NCI-H446 (cell line): ENCODE measurements at regions not wholly inside any gene's neighbourhood (a gene's known extent, or its start where the extent isn't known, plus 50 kb on each side); places are given as distances from the start of the nearest gene placed in this dataset.

Source experiments
- DNase-seq, 2 experiments: peaks; one replicate each; lab custom pipeline; 2025; lab: John Stamatoyannopoulos, UW

DNA sequence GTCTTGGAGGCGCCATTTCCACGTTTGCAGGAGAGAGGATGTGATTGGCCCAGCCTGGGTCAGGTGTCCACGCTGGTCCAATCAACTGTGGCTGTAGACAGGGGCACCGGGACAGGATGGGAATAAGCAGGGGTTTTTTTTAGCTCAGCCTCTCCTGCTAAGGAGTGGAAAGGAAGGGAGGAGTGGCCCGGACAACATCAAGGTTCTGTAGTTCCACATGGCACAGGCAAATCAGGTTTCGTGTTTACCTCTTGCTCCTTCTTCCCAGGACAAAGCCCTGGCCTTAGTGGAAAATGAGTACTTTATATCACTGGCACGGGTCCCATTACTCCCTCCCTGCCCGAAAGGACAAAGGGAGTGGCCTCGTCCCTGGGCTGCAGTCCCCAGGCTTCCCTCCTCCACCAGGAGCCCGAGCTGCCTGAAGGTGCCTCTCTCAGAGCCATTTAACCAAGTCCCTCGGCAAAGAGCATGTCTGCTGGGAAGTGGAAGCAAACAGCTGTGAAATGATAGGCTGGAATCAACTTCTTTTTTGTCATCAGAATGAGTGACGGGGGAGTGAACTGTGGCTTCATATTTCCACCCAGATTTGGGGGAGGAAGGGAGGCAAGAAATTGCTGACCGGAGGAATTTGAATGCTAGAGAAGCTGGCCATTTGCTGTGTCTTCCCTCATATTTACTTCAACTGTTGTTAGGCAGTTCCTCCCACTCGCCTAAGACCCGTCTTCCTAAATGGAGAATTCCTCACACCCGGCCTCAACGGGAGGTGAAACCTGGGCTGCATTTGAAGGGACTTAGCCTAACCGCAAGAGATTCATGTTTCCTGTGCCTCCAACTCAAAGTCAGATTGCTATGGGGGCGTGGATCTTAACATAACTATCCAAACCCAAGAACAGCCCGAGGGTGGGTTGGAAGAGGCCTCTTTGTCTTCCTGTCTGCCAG, 84.9 kb upstream of the SLC44A3 start:
- DNase-seq = no peak

DNA sequence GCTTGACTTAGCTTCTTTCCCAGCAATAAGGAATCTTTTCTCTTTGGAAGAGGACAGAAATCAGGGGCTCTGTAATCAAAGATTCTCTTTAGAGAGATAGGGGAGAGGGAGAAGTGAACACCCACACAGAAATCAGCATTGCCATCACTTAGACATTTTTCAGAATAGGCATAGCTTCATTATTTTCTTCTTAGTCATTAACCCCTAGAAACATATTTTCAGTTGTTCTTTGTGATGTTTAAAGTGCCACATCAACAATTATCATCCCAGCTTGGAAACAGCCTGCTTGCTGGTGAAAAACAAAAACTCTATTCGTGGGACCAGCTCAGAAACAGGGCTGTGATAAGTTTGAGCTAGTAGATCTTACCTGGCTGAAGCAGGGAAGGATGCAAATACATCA, 88.3 kb upstream of the SLC44A3 start:
- no peak for DNase-seq

DNA sequence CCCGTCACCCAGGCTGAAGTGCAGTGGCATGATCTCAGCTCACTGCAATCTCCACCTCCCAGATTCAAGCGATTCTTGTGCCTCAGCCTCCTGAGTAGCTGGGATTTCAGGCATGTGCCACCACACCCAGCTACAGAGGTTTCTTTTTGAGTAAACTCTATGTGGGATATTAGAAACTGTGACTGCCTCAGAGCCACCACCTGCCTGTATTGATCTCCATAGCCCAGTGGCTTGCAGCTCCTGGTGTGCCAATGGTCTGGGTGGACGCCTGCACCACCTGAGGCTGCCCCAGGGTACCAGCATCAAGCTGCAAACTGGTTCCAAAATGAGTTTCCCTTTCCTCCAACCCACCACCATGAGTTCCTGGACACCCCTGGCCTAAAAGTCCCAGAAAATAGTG, 89.7 kb upstream of the SLC44A3 start:
- DNase-seq = no peak

- DNase-seq = no peak
Measured at GRCh38 chr1:94729267-94729666, 90.9 kb upstream of the SLC44A3 start.

- DNase-seq = no peak
Measured at GRCh38 chr1:94727846-94728715, 92.1 kb upstream of the SLC44A3 start.

DNA sequence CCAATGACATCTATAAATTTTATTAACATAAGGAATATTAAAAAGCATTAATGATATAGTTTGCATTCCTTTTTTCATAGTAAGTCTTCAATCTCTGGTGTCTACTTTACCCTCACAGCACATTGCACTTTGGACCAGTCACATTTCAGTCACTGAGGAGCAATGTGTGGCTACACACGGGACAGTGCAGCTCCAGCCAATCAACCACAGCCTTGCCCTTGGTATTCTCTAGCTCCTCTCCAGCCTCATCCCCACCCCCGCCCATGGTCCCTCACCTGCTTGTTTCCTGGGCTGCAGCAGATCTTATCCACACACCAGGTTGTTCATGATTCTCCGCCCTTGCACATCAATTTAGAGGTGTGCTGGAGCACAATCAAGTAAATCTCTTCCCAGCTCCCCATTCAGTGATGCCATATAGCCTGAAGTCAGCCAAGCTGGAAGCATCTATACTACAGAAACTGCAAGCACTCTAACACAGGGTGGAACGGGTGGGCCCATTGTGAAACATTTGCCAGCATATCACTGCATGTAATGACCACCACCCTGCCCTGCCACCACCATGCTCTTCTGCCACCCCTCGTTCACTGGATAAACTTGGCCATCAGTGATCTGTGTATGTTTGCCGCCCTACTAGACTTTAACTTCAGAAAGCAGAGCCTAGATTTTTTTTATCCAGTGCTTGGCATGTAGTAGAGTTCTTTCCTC, 93.0 kb upstream of the SLC44A3 start:
- no peak for DNase-seq

DNA sequence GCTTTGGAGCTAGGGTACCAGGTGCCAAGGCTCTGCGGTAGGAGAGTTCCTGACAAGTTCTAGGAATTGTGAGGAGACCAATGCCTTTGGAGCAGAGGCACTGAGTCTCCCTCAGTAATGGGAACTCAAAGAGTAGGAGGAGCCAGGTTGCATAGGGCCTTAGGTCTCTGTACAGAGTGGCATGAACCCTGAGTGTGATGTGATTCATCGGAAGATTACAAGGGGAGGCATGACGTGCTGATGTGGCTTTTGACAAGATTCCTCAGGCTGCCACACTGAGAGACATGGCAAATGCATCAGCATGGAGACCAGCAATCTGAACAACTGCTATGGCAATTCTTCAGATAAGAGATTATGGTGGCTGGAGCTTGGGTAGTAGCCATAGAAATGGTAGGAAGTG, 94.6 kb upstream of the SLC44A3 start:
- DNase-seq = no peak

- no peak for DNase-seq
Measured at GRCh38 chr1:94723894-94724293, 96.3 kb upstream of the SLC44A3 start.

DNA sequence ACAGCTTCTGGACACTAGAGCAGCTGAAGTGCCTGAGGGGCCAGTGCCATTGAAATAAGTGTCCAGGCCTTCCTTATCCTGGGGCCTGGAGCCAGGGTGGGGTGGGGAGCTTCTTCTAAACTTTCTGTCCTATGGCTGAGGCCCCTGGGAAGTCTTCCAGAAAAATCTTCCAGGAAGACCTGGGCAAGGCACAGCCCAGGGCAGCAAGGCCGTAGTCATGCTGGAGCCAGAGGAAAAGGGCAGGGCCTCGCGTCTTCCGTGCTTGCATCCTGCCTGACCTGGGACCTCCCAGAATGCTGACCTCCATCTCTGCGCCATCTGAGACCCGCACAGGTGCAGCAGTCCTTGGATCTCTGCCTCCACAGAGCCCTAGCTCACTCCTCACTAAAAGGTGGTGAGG, 96.7 kb upstream of the SLC44A3 start:
- no peak for DNase-seq

DNA sequence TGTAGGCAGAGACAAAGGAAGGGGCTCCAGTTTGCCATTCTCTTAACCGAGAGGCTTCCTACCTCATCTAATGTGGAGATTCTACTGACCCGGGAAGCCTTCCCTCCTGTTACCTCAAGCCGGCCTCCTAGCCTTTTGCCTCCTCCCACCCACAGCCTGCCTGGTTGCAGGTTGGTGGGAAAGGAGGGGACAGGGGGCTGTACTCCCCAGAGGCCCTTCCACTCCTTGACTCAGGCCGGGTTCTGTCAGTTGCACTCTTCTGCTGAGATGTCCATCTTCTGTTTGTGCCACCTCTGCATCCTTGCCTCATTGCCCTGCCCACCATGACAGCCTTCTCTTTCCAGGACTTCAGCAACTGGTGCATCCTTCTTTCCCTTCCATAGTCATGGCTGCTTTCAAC, 98.0 kb upstream of the SLC44A3 start:
- DNase-seq = no peak

DNA sequence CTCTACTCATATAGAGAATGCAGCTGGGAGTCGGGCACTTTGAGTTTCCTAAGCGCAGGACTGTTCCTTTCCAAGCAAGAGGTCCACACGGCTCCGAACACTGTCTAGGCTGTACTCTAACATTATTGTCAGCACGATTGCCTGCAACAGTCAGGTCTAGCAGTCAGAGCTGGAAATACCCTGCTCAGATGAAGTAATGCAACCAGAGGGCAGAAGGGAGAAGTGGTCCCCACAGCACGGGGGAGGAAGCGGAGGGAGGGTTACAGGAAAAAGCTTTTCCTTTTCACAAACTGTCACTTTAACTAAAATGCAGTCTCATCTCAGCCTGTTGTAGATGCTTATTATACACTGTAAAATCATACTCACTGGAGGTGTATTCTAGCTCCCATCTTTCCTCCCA, 98.9 kb upstream of the SLC44A3 start:
- no peak for DNase-seq

DNA sequence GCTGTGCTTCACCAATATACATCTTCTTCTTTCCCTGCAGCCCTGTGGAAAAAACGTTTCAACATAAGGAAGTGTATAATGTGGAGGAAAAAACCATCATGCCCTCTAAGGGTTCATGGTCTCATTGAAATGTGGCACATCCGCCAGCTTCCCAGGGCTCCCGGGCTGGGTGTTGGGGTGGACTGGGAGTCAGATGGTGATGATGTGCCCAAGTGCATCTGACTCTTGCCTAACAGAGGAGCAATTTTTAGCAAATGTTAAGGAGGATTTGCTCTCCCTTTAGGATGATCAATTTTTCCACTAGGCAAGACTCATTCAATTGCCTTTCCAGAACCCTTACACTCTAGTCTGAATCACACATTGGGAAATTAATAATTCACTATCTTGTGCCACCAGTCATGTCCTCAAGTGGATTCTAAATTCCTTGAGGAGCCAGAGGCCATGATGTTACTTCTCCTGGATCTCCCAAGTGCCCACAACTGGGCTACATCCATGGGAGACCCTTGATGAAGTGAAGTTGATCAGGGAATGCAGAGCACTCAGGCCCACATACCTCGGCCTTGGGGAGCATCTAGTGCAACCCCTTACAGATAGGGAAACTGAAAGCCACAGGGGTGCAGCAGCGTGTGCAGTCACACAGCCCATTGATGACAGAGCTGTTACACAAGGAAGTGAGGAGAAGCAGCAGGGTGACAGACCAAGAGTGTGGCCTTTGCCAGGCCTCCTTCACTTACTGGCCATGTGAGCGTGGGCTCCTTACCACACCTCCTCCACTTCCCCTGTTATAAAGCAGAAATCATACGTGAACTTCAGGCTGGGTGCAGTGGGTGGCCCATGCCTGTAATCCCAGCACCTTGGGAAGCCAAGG, 100.0 kb upstream of the SLC44A3 start:
- no peak for DNase-seq

DNA sequence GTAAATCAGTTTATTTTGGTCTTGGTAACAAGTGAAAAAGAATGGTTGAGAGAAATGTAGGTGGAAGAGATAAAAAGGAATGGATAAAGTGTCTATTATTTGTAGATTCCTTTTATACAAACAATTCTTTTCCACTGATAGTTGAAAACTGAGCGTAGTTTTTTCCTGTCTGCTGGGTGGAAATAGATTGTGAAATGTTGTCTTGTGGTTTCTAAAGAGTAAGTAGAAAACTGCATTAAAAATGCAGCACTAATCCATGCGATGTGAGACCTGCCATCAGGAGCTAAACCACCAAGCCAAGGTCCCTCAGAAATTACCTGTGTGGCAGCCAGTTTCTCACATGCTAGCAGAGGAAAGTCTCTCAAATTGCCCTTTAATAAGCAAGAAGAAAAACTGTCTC, 103.2 kb upstream of the SLC44A3 start:
- DNase-seq = no peak

DNA sequence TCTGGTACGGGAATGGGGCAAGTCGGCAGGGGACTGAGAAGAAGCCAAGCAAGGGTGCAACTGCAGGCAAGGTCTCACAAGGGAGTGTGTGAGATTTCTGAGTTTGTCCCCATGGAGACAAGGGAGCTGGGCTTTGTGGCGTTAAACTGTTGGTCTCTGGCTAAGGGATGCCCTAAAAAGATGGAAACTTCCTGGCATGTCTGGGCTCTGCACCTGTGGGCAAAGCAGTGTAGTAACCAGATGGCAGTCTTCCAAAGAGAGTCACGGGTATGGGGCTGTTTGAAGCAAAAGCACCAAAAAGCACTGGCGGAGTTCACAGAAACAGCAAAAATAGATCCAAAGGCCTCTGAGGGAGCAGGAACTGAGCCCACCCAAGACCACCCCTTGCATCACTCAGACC, 104.8 kb upstream of the SLC44A3 start:
- no peak for DNase-seq

- DNase-seq = no peak
Measured at GRCh38 chr1:94714552-94714951, 105.6 kb upstream of the SLC44A3 start.

DNA sequence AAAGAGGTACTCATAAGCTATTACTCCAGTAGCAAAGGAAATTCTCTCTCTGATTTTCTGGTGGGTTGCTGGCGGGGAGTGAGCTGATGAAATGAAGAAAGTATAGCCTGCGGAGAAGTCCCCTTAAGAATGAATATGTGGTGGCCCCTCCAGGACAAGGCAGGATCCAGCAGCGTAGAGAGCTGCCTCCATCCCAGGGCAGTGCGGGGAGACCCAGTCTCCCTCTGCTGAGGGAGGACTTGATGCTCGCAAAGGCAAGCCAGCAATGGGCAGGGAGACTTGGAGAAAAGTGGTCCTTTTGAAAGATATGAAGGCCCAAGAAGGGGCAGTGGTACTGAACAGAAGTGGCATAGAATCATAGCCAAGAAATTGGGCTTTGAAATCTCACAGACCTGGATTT, 106.0 kb upstream of the SLC44A3 start:
- DNase-seq = no peak

DNA sequence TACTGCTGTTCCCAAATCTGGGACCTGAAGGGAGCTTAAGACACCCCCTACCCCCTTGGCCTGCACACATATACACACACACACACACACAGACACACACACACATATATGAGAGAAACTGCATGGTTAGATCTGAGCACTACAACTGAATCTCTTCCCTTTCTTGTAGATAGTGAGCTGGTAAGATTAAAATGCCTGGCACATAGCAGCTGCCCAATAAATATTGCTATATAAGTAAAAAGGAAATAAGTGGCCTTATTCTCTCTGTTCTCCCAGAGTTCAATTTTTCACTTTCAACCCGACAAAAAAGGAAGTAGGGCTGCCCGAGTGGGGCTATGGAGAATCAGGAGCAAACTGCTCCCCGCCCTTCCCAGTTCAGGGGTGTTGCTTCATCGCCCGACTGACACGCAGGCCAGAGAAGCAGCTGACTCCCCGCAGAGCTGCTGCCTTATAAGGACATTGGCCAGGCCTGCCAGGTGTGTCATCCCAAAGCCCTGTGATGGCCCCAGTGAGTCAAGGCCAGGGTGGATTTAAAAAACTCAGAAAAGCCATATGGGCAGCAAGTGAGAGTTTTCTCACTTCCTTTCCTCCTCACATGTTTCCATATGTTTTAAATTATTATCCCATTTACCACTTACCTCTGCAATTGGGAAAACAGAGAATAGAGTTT, 106.5 kb upstream of the SLC44A3 start:
- DNase-seq = peak in 1 of 2 experiments; percentile 13

GRCh38 chr1:94709891-94710581, 110.1 kb upstream of the SLC44A3 start:
- DNase-seq = no peak

DNA sequence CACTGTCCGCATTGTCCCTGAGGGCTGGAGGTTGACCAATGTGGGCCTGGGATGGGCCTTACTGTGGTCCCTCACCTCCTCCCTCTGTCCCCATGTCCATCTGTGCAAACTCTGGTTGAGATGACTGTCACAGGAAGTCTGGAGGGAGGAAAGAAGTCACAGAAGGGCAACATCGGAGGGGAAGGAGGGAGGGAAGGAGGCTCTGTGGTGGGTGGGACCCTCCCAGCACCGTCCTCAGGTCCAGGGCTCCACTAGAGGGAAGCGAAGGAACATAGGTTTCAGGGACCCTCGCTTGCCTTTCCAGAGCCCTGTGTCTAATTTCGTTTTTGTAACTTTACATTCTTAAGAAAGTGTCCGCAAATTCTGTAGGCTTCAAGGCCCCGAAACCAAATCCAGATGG, 111.3 kb upstream of the SLC44A3 start:
- DNase-seq = no peak

DNA sequence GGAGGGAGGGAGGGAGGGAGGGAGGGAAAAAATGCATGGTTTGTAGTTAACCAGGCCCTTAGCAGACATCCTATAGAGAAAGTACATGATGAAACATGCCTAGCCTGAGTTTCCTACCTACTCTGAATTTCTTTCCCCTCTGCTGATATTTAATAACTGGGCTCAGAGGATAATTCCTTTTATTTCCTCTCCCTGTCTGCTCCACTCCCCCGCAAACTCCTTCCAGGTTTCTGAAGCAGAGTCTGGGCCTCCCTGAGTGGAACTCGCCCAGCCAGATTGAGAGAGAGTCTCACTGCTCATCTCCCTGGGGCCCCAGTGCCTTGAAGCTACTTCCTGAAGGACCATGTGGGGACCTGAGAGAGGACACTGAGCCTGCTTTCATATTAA, 111.9 kb upstream of the SLC44A3 start:
- DNase-seq = no peak
